ENCODE measurements at regions not wholly inside any gene's neighbourhood (a gene's known extent, or its start where the extent isn't known, plus 50 kb on each side); places are given as distances from the start of the nearest gene placed in this dataset.

- DNase-seq (ENCODE audit: low spot score) = no peak
These were observed 160.3 kb downstream of the PTEN start for GRCh38 chr10:88023676-88024075.

- no peak for DNase-seq (ENCODE audit: low spot score)
These were observed 162.6 kb downstream of the PTEN start for GRCh38 chr10:88026031-88026430.

GRCh38 chr10:88027570-88027969 lies 164.1 kb downstream of the PTEN start:
- DNase-seq (ENCODE audit: low spot score) = no peak

- no peak for DNase-seq (ENCODE audit: low spot score)
These were observed 164.6 kb downstream of the PTEN start for GRCh38 chr10:88028072-88028471.

- DNase-seq (ENCODE audit: low spot score) = no peak
These were observed 165.2 kb downstream of the PTEN start for GRCh38 chr10:88028654-88029053.

GRCh38 chr10:88032566-88032965 lies 169.1 kb downstream of the PTEN start:
- no peak for DNase-seq (ENCODE audit: low spot score)

GRCh38 chr10:88033385-88033784 lies 170.0 kb downstream of the PTEN start:
- DNase-seq (ENCODE audit: low spot score) = no peak

GRCh38 chr10:88033793-88034192 lies 170.4 kb downstream of the PTEN start:
- DNase-seq (ENCODE audit: low spot score) = no peak

GRCh38 chr10:88036126-88036525 lies 172.7 kb downstream of the PTEN start:
- DNase-seq (ENCODE audit: low spot score) = no peak

GRCh38 chr10:88037623-88038022 lies 174.2 kb downstream of the PTEN start:
- no peak for DNase-seq (ENCODE audit: low spot score)

- DNase-seq (ENCODE audit: low spot score) = no peak
These were observed 174.8 kb downstream of the PTEN start for GRCh38 chr10:88038268-88038667.

GRCh38 chr10:88039496-88040200 lies 176.2 kb downstream of the PTEN start:
- DNase-seq (ENCODE audit: low spot score) = no peak

- DNase-seq (ENCODE audit: low spot score) = no peak
These were observed 178.1 kb downstream of the PTEN start for GRCh38 chr10:88041243-88042159.

GRCh38 chr10:88042160-88043100 lies 179.0 kb downstream of the PTEN start:
- no peak for DNase-seq (ENCODE audit: low spot score)

GRCh38 chr10:88045096-88045495 lies 181.7 kb downstream of the PTEN start:
- no peak for DNase-seq (ENCODE audit: low spot score)

- no peak for DNase-seq (ENCODE audit: low spot score)
These were observed 182.4 kb downstream of the PTEN start for GRCh38 chr10:88045656-88046415.

- DNase-seq (ENCODE audit: low spot score) = no peak
These were observed 184.2 kb downstream of the PTEN start for GRCh38 chr10:88047579-88047978.

- no peak for DNase-seq (ENCODE audit: low spot score)
These were observed 184.9 kb downstream of the PTEN start for GRCh38 chr10:88048312-88048711.

- no peak for DNase-seq (ENCODE audit: low spot score)
These were observed 185.8 kb downstream of the PTEN start for GRCh38 chr10:88049204-88049603.

GRCh38 chr10:88057720-88058119 lies 194.3 kb downstream of the PTEN start:
- DNase-seq (ENCODE audit: low spot score) = no peak

- DNase-seq (ENCODE audit: low spot score) = no peak
These were observed 195.3 kb downstream of the PTEN start for GRCh38 chr10:88058750-88059149.
